HL-60/S4 treated with retinoic acid at 250 ng/mL for 4 days and 3 days (cell line): ENCODE measurements at regions not wholly inside any gene's neighbourhood (a gene's known extent, or its start where the extent isn't known, plus 50 kb on each side); places are given as distances from the start of the nearest gene placed in this dataset.

Source experiments
- in situ Hi-C: fragments of 300-500 bp; cut with MboI; formaldehyde crosslinking; loops from 2 replicates; pipeline ENCODE4 v1.7.0; 2022; ENCODE audit warnings: low sequenced_read_pairs

- in situ Hi-C loops, result no loop called here
Measured at GRCh38 chr1:56019472-56019871, 559.9 kb downstream of the PLPP3 start.

GRCh38 chr1:56017336-56017735 lies 562.0 kb downstream of the PLPP3 start:
- in situ Hi-C loops, result no loop called here

GRCh38 chr1:56003846-56004245 lies 575.5 kb downstream of the PLPP3 start:
- in situ Hi-C loops, result no loop called here

GRCh38 chr1:56002231-56002630 lies 577.1 kb downstream of the PLPP3 start:
- in situ Hi-C loops, result no loop called here

- in situ Hi-C loops, result no loop called here
Measured at GRCh38 chr1:56000424-56000823, 578.9 kb downstream of the PLPP3 start.

- in situ Hi-C loops, result no loop called here
Measured at GRCh38 chr1:55997536-55997935, 581.8 kb downstream of the PLPP3 start.

- in situ Hi-C loops, result no loop called here
Measured at GRCh38 chr1:55993646-55994318, 585.6 kb downstream of the PLPP3 start.

GRCh38 chr1:55990007-55990406 lies 589.4 kb downstream of the PLPP3 start:
- in situ Hi-C loops, result no loop called here

- in situ Hi-C loops, result no loop called here
Measured at GRCh38 chr1:55988963-55989452, 590.4 kb downstream of the PLPP3 start.

- in situ Hi-C loops, result no loop called here
Measured at GRCh38 chr1:55987491-55988249, 591.7 kb downstream of the PLPP3 start.

GRCh38 chr1:55986003-55986402 lies 593.4 kb downstream of the PLPP3 start:
- in situ Hi-C loops, result no loop called here

GRCh38 chr1:55981010-55981650 lies 598.2 kb downstream of the PLPP3 start:
- in situ Hi-C loops, result no loop called here

GRCh38 chr1:55980582-55980981 lies 598.8 kb downstream of the PLPP3 start:
- in situ Hi-C loops, result no loop called here

- in situ Hi-C loops, result no loop called here
Measured at GRCh38 chr1:55974714-55975441, 604.5 kb downstream of the PLPP3 start.

GRCh38 chr1:55970526-55971110 lies 608.7 kb downstream of the PLPP3 start:
- in situ Hi-C loops, result no loop called here

- in situ Hi-C loops, result no loop called here
Measured at GRCh38 chr1:55969322-55969721, 610.0 kb downstream of the PLPP3 start.

GRCh38 chr1:55968661-55969060 lies 610.7 kb downstream of the PLPP3 start:
- in situ Hi-C loops, result no loop called here

- in situ Hi-C loops, result no loop called here
Measured at GRCh38 chr1:55965981-55966461, 613.3 kb downstream of the PLPP3 start.

- in situ Hi-C loops, result no loop called here
Measured at GRCh38 chr1:55962472-55962871, 616.9 kb downstream of the PLPP3 start.

GRCh38 chr1:55959136-55959548 lies 620.2 kb downstream of the PLPP3 start:
- in situ Hi-C loops, result no loop called here

GRCh38 chr1:55958498-55958897 lies 620.9 kb downstream of the PLPP3 start:
- in situ Hi-C loops, result no loop called here
